COLO829 (cell line): ENCODE measurements at regions not wholly inside any gene's neighbourhood (a gene's known extent, or its start where the extent isn't known, plus 50 kb on each side); places are given as distances from the start of the nearest gene placed in this dataset.
"Not testable (repeated sequence)": the region's sequence is repeated elsewhere in the genome, so short reads cannot be mapped to it uniquely, and the experiment has no call there.

Source experiments
- DNase-seq: peaks from one replicate; pipeline ENCODE4 v3.0.0; 2012; ENCODE audit warnings: low spot score

DNA sequence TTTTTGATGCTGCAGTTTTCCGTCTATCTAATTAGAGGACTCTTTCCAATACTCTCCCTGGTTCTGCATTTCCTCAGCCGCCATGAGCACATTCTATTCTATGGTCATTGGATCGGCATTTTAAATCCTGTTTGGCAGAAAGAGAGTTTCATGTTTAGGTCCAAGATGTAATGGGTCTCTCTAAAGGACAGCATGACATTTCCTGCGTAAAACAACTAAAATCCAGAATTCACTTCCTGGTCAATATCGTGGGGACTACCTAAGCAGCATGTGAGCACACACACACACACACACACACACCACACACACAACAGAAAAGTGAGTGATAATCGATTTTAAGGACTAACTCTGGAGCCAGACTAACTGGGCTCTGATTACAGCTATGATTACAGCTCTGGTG, 757.1 kb upstream of the TPTE start:
- DNase-seq = not testable (repeated sequence)

DNA sequence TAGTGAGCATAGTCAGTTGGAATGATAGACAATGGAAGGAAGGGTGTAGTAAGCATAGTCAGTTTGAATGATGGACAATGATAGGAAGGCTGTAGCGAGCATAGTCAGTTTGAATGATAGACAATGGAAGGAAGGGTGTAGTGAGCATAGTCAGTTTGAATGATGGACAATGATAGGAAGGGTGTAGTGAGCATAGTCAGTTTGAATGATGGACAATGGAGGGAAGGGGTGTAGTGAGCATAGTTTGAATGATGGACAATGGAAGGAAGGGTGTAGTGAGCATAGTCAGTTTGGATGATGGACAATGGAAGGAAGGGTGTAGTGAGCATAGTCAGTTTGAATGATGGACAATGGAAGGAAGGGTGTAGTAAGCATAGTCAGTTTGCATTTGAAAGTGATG, 755.8 kb upstream of the TPTE start:
- not testable (repeated sequence) for DNase-seq

DNA sequence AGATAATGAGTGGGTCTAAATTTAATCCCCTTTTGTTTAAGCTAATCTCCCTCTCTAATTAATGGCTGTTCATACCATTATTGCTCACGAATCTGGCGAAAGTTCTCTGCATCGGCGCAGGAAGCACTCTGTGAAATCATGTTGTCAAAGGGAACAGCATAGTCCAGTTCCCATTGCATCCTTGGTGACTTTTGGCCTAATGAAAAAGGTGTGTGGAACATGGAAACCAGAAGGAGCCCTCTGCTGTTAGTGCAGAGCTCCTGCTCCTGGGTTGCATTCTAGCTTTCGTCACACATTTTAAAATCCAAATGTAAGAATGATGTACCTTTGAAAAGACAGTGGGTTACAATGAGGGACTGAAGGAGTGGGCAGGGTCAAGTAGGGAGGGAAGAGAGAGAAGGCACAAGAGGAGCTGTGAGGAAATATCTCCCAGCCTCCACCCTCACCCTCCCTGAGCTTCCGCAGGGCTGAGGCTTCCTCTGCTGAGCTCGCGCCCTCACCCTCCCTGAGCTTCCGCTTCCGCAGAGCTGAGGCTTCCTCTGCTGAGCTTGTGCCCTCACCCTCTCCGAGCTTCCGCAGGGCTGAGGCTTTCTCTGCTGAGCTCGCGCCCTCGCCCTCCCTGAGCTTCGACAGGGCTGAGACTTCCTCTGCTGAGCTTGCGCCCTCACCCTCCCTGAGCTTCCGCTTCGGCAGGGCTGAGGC, 754.3 kb upstream of the TPTE start:
- not testable (repeated sequence) for DNase-seq

DNA sequence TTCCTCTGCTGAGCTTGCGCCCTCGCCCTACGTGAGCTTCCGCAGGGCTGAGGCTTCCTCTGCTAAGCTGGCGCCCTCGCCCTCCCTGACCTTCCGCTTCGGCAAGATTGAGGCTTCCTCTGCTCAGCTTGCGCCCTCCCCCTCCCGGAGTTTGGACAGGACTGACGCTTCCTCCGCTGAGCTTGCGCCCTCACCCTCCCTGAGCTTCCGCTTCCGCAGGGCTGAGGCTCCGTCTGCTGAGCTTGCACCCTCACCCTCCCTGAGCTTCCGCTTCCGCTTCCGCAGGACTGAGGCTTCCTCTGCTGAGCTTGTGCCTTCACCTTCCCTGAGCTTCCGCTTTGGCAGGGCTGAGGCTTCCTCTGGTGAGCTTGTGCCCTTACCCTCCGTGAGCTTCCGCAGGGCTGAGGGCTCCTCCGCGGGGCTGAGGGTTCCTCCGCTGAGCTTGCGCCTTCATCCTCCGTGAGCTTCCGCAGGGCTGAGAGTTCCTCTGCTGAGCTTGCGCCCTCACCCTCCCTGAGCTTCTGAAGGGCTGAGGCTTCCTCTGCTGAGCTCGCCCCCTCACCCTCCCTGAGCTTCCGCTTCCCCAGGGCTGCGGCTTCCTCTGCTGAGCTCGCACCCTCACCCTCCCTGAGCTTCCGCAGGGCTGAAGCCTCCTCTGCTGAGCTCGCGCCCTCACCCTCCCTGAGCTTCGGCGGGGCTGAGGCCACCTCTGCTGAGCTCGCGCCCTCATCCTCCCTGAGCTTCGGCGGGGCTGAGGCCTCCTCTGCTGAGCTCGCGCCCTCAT, 753.6 kb upstream of the TPTE start:
- DNase-seq = no peak

DNA sequence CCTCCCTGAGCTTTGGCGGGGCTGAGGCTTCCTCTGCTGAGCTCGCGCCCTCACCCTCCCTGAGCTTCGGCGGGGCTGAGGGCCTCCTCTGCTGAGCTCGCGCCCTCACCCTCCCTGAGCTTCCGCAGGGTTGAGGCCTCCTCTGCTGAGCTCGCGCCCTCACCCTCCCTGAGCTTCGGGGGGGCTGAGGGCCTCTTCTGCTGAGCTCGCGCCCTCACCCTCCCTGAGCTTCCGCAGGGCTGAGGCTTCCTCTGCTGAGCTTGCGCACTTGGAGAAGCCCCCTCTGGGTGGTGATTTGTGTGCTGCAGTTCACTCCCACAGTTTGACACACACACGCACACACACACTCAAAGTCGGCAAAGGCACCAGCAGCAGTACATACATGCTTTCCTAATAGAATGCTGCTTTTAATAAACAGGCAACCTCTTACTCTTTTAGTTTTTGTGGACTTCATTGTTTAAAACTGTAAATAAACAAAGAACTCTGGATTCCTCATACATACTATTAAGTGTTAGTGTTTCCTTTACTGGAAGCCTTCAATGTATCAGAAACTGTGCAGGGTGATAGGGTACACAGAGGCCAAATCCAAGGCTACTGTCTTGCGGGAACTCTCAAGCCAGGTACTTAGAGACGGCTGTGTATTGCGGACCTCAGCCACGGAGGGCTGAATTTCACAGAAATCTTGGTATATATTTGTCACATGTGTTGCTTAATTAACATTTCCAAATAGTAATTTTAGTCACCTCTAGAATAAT, 752.8 kb upstream of the TPTE start:
- DNase-seq = not testable (repeated sequence)

DNA sequence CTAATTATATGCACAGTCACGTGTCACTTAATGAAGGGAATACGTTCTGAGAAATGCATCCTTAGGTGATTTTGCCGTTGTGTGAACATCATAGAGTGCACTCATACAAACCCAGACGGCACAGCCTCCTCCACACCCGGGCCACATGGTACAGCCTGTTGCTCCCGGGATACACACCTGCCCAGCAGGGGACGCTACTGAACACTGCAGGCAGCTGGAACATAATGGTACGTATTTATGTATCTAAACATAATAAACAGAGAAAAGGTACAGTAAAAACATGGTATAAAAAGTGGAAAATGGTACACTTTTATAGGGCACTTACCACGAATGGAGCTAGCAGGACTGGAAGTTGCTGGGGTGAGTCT, 752.3 kb upstream of the TPTE start:
- not testable (repeated sequence) for DNase-seq

DNA sequence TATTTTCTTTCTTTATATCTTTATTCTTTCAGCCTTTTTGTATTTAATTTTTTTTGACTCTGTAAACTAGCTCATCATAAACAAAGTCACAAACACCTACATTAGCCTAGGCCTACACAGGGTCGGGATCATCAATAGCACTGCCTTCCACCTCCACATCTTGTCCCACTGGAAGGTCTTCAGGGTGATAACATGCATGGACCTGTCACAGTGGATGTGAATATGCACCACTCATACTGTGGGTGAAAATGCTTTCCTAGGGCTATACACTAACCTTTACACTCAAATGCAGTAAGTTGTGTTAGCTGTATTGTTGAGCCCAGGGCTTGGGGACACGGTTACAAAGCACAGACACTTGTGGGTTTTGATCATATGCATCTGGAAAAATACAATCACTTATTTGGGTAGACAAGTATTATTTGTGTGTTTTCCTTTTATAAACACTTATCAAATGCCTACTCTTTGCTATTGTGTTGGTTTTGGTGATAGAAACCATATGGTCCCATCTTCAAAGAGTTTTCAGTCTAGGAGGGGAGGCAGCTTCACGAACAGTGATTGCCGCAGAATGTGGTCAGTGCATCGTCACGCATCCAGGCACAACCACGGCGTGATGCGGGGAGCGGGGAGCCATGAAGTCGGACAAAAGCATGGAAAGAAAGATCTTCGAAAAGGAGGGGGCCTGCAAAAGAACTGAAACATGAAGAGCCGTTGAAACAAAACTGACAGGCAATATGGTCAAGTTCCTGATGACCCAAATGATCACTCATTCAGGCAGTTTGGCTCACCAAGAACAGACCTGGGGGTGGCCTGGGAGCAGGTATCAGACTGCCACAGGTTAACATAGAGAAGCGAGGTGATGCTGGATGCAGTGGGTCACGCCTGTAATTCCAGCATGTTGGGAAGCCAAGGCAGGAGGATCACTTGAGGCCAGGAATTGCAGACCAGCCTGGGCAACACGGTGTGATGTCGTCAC, 751.4 kb upstream of the TPTE start:
- not testable (repeated sequence) for DNase-seq

DNA sequence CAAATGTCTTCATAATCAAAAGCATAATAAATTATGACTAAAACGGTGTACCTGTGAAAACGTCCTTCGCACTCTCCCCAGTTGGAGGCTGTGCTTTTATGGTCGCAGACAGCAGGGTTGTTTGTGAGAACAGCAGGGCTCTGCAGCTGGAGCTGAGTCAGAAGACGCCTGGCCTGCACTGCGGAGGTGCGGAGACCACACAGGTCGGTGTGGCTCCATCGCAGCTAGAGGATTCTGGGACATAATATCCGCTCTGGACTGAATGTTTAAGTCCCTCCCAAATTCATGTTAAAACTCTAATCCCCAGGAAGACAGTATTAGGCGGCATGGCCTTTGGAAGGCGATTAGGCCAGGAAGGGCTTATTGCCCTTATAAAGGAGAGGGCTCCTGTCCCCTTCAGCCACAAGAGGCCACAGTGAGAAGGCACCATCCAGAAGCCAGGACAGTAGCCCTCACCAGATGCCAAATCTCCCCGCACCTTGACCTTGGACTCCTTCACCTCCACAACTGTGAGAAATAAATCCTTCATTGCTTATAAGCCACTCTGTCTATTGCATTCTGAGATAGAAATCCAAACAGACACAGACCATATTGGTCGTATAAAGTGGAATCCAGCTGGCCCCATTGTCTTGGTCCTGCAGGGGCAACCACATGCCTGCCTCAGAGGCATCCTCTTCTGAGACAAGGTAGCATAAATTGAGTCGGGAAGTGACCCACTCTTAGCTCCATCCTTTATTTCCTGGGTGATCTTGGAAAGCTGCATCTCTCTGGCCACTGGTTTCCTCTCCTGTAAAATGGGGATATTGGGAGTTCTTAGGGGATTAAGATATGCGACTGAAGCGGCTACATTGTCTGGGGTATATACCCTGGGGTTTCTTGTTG, 749.7 kb upstream of the TPTE start:
- not testable (repeated sequence) for DNase-seq

DNA sequence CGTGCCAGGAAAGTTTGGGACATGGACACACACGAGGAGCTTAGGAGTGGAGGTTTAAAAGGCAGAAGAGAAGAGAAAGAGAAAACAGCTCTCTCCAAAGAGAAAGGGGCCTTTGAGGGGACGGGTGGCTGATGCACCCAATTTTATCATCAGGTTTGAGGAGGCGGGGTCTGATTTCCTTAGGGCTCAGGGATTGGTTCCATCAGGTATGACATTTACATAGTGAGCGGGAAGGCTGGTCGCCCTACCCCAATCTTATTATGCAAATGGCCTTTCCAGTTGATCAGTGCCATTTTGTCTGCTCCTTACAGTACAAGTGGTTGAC, 749.1 kb upstream of the TPTE start:
- no peak for DNase-seq

DNA sequence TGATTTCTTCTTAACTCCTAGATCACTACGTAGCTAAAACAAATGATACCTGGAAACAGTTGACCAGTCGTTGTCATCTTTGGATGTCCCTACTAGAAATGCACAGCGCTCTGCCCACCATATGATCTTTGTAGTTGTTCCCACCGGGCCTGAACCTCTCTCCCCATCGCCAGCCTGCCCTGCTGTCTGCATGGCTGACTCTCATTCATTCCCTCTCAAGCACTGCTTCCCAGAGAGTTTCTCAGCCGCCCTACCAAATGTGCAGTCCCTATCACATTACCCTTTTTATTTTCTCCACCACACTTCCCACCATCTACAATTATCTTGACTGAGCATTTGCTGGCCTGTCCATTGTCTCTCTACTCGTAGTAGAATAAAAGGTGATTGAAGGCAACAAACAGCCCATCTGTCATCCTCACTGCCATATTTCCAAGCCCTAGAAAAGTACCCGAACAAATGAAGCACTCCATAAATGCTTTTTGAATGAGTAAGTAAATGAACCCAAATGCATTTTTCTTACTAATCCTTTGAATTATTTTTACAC, 748.4 kb upstream of the TPTE start:
- not testable (repeated sequence) for DNase-seq

DNA sequence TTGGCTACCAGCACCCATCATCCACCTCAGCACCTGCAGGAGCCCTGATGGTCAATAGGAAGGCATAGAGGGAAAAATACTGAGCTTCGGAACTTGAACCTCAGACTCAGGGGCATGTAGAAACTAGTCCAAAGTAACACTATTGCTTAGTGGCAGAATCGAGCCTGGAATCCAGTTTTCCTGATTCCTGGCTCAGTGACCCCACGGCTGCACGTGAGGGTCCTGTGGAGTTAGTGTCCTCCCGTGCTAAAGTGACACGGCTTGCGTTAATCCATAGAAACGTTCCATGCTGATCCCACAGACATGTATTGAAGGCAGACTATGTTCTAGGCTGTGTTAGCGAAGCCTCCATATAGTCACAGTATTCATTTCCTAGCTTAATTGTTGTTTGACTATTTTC, 747.0 kb upstream of the TPTE start:
- DNase-seq = no peak

DNA sequence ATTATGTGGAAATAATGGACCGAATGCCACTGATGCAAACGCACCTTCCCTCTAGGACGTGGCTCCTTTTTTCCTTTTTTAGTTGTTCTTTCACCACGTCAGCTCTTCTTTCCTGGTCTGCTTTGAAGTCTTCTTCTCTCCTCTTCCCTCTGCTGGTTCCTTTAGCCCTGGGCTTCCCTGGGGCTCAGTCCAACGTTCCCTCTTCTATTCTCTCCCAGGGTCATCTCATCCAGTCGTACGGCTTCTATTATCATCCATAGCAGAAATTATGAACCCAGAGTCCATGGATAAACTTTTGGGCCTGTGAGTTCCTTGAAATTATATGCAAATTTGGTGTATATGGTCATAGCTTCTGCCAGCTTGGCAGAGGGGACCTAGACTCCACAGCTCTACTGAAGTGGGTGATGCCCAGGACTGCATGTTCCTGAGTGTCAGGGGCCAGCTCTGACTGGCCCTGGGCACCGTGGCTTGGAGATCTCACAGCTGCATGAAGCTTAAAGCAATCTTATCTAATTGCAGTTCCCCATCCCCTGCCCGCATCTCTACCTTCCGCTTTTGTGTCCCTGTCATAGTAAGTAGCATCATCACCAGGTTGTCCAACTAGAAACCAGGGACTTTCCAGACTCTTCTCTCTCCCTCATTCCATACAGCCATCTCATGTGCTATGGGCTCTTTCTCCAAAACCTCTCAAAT, 746.3 kb upstream of the TPTE start:
- DNase-seq = not testable (repeated sequence)

DNA sequence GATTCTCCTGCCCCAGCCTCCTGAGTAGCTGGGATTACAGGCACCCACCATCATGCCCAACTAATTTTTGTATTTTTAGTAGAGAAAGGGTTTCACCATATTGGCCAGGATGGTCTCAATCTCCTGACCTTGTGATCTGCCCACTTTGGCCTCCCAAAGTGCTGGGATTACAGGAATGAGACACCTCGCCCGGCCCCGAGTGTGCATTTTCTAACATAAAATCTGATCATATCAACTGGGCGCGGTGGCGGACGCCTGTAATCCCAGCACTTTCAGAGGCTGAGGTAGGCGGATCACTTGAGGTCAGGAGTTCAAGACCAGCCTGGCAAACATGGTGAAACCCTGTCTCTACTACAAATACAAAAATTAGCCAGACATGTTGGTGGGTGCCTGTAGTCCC, 745.5 kb upstream of the TPTE start:
- DNase-seq = not testable (repeated sequence)

DNA sequence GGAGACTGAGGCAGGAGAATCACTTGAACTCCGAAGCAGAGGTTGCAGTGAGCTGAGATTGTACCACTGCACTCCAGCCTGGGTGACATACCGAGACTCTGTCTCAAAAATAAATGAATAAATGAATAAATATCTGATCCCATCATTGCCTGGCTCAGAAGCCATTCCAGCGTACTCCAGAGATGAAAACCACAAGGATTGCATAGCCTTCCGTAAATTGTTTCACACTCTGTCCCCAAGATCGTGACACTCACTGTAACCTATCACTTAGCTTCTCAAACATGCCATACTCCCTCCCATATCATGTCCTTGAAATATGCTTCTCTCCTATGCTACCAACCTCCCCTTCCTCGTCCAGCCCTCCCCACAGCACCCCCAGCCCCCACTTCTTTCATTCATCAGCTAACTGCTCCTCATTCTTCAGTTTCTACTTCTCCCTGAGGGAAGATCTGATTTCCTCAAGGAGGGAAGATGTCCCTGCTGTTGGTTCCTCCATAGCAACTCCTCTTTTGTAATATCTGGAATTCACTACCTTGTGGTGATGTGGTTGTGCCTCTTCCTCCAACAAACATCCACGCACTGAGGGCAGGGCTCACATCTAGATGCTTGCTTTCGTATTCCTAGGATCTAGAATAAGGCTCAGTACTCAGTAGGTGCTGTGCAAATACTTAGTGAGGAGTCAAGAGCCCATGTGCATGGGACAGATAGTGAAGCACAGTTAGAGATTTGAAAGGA, 744.9 kb upstream of the TPTE start:
- not testable (repeated sequence) for DNase-seq

DNA sequence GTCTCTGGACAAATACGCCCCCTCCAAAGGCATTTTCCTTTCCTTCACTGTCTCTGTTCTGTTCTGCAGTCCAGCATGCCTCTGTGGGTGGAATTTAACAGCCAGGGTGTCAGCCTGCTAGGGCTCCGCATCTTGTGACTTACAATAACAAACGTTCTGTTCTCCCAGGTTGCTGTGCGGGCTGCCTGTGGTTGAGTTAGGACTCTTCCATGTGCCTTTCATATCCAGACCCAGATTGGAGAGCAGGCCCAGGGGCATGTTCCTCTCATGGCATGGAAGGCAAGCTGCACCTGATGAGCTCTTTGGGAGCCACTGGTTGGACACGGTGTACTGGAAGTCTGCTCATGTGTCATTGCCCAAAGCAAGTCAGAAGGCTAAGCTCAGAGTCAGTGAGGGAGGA, 742.8 kb upstream of the TPTE start:
- DNase-seq = not testable (repeated sequence)

DNA sequence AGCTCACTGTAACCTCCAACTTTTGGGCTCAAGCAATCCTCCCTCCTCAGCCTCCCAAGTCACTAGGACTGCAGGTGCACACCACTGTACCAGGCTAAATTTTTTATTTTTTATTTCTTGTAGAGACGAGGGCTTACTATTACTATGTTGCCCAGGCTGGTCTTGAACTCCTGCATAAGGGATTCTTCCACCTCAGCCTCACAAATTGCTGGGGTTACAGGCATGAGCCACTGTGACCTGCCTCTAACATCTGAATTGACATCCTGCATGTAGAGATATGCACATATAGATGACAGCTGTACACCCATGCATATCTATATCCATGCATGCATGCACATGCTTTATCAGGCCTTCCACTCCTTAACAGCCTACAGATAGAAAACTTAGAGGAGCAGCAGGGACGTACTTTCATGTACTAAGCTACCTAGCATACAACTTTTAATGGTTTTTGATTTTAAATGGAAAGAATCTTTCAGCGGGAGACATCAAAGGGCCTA, 740.9 kb upstream of the TPTE start:
- DNase-seq = no peak

DNA sequence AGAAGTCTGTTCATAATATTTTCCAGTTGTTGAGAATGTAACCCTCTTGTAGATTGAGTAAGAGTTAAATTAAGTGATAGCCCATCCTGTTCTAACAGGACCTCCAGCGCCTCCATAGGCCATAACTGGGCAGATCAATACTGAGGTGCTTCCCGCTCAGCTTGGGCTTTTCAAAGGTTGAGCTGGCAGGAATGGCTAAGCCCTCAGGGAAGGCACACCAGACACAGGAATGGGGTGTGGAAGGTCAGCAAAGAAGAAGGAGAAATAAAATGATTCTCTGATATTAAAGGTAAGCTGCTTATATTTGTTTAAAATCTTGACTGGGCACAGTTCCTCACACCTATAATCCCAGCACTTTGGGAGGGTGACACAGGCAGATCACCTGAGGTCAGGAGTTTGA, 737.8 kb upstream of the TPTE start:
- DNase-seq = not testable (repeated sequence)

DNA sequence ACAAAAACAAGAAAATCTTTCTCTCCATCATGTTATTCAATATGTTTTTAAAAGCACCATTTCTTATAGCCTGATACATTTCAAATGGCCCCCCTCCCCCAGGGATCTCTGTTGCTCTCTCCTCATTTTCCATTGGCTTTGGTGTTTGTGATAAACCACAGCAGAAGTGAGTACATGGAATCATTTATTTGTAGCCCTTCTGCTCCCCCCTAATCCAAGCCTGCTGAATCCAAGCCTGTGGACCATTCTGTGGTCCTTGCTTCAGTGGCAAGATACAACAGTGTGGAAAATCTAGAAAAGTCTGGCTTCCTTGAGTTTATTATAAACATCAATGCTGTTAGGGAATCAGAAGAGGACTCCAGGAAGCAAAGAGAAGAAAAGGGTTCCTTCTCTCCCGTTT, 737.2 kb upstream of the TPTE start:
- DNase-seq = not testable (repeated sequence)

DNA sequence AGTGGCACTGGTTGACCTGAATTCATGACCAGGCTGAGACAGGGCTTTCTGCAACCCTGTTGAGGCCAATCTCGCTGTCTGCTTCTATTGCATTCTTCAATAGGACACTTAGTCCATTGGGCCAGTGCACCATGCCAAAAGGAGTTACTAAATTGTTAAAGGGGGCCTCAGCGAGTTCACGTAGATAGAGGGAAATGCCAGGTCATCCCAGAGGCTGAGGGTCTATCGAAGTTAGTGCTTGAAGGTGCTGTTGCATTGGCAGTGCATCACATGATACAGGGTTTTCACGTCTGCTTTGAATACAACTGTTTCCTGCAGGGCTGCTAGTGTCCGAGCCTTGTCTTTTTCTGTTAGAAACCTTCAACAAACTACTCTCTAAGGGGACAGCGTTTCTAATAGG, 735.3 kb upstream of the TPTE start:
- DNase-seq = not testable (repeated sequence)
